GM23338 (cell line): ENCODE measurements at regions not wholly inside any gene's neighbourhood (a gene's known extent, or its start where the extent isn't known, plus 50 kb on each side); places are given as distances from the start of the nearest gene placed in this dataset.

Experiments
- ATAC-seq: fragments of 200-7000 bp; cut with Tn5 transposase; 3 replicates; pipeline ENCODE4 v1.9.1; 2020
- DNase-seq: peaks from one replicate; pipeline ENCODE4 v3.0.0-alpha.2; 2015; ENCODE audit warnings: low spot score
- H2AFZ ChIP-seq: fragments of 200-600 bp; sonication (generic); 2 replicates; pipeline ENCODE4 v1.8.0; 2016; ENCODE audit warnings: antibody characterized with exemption, mild to moderate bottlenecking, moderate library complexity
- H3F3A ChIP-seq: fragments of 200-600 bp; sonication (generic); replicated peaks from 2 replicates; pipeline ENCODE4 v1.8.0; 2017; ENCODE audit warnings: antibody characterized with exemption, mixed run types, low read depth
- H3K27ac ChIP-seq: fragments of 200-600 bp; sonication (generic); 2 replicates; pipeline ENCODE4 v1.6.1; 2016; ENCODE audit warnings: low read depth
- H3K27me3 ChIP-seq: fragments of 200-600 bp; sonication (generic); 2 replicates; pipeline ENCODE4 v1.8.0; 2016; ENCODE audit warnings: mild to moderate bottlenecking, mixed run types, moderate library complexity; ENCODE audit not compliant: insufficient read depth
- H3K36me3 ChIP-seq: fragments of 200-600 bp; sonication (generic); 2 replicates; pipeline ENCODE4 v1.8.0; 2016; ENCODE audit warnings: mild to moderate bottlenecking; ENCODE audit not compliant: insufficient read depth
- H3K4me1 ChIP-seq: fragments of 200-600 bp; sonication (generic); 2 replicates; pipeline ENCODE4 v1.8.0; 2016; ENCODE audit warnings: mild to moderate bottlenecking, moderate library complexity; ENCODE audit not compliant: insufficient read depth
- H3K4me2 ChIP-seq: fragments of 200-600 bp; sonication (generic); 2 replicates; pipeline ENCODE4 v1.7.1; 2017; ENCODE audit warnings: mixed run types
- H3K4me3 ChIP-seq: fragments of 200-600 bp; sonication (generic); 2 replicates; pipeline ENCODE4 v1.6.1; 2016; ENCODE audit warnings: mixed run types
- H3K79me2 ChIP-seq: fragments of 200-600 bp; sonication (generic); replicated peaks from 2 replicates; pipeline ENCODE4 v1.8.0; 2017; ENCODE audit warnings: mild to moderate bottlenecking; ENCODE audit not compliant: insufficient read depth
- H3K9me2 ChIP-seq: fragments of 200-600 bp; sonication (generic); 2 replicates; pipeline ENCODE4 v1.8.0; 2017; ENCODE audit not compliant: insufficient read depth
- H4K20me1 ChIP-seq: fragments of 200-600 bp; sonication (generic); replicated peaks from 2 replicates; pipeline ENCODE4 v1.8.0; 2017; ENCODE audit warnings: mild to moderate bottlenecking; ENCODE audit not compliant: insufficient read depth
- H3K27ac Mint-ChIP-seq: 2 replicates; pipeline ENCODE4 v1.8.0; 2020; ENCODE audit warnings: inconsistent platforms, mild to moderate bottlenecking, moderate library complexity, mixed read lengths
- H3K27me3 Mint-ChIP-seq: 3 replicates; pipeline ENCODE4 v1.8.0; 2022; ENCODE audit warnings: low read depth, mild to moderate bottlenecking, moderate library complexity, mixed read lengths, inconsistent platforms; ENCODE audit not compliant: insufficient read depth, poor library complexity
- H3K36me3 Mint-ChIP-seq: 3 replicates; pipeline ENCODE4 v1.8.0; 2021; ENCODE audit warnings: low read depth, mild to moderate bottlenecking, inconsistent platforms, moderate library complexity, mixed read lengths
- H3K4me1 Mint-ChIP-seq: 3 replicates; pipeline ENCODE4 v1.8.0; 2020; ENCODE audit warnings: mild to moderate bottlenecking, inconsistent platforms, mixed read lengths
- H3K4me3 Mint-ChIP-seq: 3 replicates; pipeline ENCODE4 v1.8.0; 2021; ENCODE audit warnings: moderate library complexity, mild to moderate bottlenecking, inconsistent platforms, mixed read lengths
- H3K9me3 Mint-ChIP-seq: 3 replicates; pipeline ENCODE4 v1.8.0; 2020; ENCODE audit warnings: moderate library complexity, mild to moderate bottlenecking, inconsistent platforms, mixed read lengths
- CREB1 ChIP-seq: fragments of 250-450 bp; sonication (Bioruptor Pico); IDR thresholded peaks from 2 replicates; pipeline ENCODE4 v1.5.0; 2020; ENCODE audit warnings: low read depth, mild to moderate bottlenecking, moderate library complexity
- EZH2 ChIP-seq: fragments of 200-600 bp; sonication (generic); IDR thresholded peaks from one replicate; pipeline ENCODE4 v1.8.0; 2017; ENCODE audit warnings: antibody characterized with exemption, mild to moderate bottlenecking, low read depth; ENCODE audit not compliant: unreplicated experiment
- EZH2phosphoT487 ChIP-seq: fragments of 200-600 bp; sonication (generic); IDR thresholded peaks from one replicate; pipeline ENCODE4 v1.8.1; 2018; ENCODE audit warnings: antibody characterized with exemption; ENCODE audit not compliant: unreplicated experiment
- JUNB ChIP-seq: IDR thresholded peaks from one replicate; pipeline ENCODE4 v1.6.1; 2016; ENCODE audit warnings: antibody characterized with exemption; ENCODE audit not compliant: unreplicated experiment
- NANOG ChIP-seq: IDR thresholded peaks from 2 replicates; pipeline ENCODE4 v1.6.1; 2016; ENCODE audit warnings: antibody characterized with exemption, borderline replicate concordance
- POLR2AphosphoS5 ChIP-seq: IDR thresholded peaks from 2 replicates; pipeline ENCODE4 v1.6.1; 2016; ENCODE audit warnings: antibody characterized with exemption, low read depth
- STAT1 ChIP-seq: IDR thresholded peaks from one replicate; pipeline ENCODE4 v1.6.1; 2016; ENCODE audit warnings: antibody characterized with exemption; ENCODE audit not compliant: unreplicated experiment
- ZNF114 ChIP-seq: fragments of 250-450 bp; sonication (Bioruptor Pico); IDR thresholded peaks from 2 replicates; pipeline ENCODE4 v1.5.0; 2020; ENCODE audit warnings: mild to moderate bottlenecking, moderate library complexity
- ZNF331 ChIP-seq: fragments of 250-450 bp; sonication (Bioruptor Pico); IDR thresholded peaks from 2 replicates; pipeline ENCODE4 v1.5.0; 2020; ENCODE audit warnings: low read depth, mild to moderate bottlenecking, moderate library complexity
- TF ChIP-seq, protein P1 (sequence below): IDR thresholded peaks from 2 replicates; pipeline ENCODE4 v1.6.1; 2016; ENCODE audit warnings: antibody characterized with exemption
- TF ChIP-seq, protein P2 (sequence below), 2 experiments: fragments of 200-600 bp in 1 of 2; sonication (generic) in 1 of 2; conservative IDR thresholded peaks; 2 replicates each; pipeline versions ENCODE4 v1.5.1 to v1.6.1; 2016 to 2017; ENCODE audit warnings: antibody characterized with exemption in 2 of 2, low read depth in 2 of 2, mild to moderate bottlenecking in 2 of 2, moderate library complexity in 1 of 2
- TF ChIP-seq, protein P3 (sequence below): fragments of 250-450 bp; sonication (Bioruptor Pico); IDR thresholded peaks from 2 replicates; pipeline ENCODE4 v1.5.0; 2020; ENCODE audit warnings: mild to moderate bottlenecking, moderate library complexity
- TF ChIP-seq, protein P4 (sequence below): IDR thresholded peaks from one replicate; pipeline ENCODE4 v1.6.1; 2018; ENCODE audit warnings: antibody characterized with exemption; ENCODE audit not compliant: unreplicated experiment

DNA sequence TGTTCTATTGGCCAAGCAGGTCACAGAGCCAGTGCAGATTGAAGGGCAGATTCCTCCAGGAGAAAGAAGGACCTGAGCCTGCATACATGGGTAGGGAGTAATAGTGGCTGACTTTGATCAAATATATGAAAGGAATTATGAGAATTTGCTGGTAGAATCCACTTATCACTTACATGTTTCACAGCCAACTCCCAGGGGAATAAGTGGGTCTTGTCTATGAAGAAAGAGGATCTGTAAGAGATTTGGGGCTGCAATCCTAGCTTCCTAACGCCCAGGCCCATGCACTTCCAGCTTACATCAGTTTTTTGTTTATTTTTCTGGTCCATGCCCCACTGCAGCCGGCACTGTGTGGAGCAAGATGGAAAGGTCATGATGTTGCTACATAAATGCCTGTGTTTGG is 107.9 kb upstream of the SYNDIG1 start:
- Mint-ChIP-seq H3K27me3 (peaks cover 6% of the 10 kb centered on the region), H3K4me1 (peaks cover 14% of the 10 kb centered on the region; the same call in 2 of the 3 replicates), H3K36me3 (no peaks in the 10 kb centered on the region), H3K9me3 (peaks cover 8% of the 10 kb centered on the region), H3K4me3 (no peak overlapping the region), H3K27ac (no peak overlapping the region)
- H3K79me2 ChIP-seq: no peaks in the 10 kb centered on the region
- TF ChIP-seq, protein P1, sequence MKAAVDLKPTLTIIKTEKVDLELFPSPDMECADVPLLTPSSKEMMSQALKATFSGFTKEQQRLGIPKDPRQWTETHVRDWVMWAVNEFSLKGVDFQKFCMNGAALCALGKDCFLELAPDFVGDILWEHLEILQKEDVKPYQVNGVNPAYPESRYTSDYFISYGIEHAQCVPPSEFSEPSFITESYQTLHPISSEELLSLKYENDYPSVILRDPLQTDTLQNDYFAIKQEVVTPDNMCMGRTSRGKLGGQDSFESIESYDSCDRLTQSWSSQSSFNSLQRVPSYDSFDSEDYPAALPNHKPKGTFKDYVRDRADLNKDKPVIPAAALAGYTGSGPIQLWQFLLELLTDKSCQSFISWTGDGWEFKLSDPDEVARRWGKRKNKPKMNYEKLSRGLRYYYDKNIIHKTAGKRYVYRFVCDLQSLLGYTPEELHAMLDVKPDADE: no peak
- no peak for TF ChIP-seq EZH2
- no peak for TF ChIP-seq CREB1 (CRISPR knock-in tag)
- TF ChIP-seq EZH2phosphoT487: no peak
- TF ChIP-seq NANOG: no peak
- TF ChIP-seq, protein P2, sequence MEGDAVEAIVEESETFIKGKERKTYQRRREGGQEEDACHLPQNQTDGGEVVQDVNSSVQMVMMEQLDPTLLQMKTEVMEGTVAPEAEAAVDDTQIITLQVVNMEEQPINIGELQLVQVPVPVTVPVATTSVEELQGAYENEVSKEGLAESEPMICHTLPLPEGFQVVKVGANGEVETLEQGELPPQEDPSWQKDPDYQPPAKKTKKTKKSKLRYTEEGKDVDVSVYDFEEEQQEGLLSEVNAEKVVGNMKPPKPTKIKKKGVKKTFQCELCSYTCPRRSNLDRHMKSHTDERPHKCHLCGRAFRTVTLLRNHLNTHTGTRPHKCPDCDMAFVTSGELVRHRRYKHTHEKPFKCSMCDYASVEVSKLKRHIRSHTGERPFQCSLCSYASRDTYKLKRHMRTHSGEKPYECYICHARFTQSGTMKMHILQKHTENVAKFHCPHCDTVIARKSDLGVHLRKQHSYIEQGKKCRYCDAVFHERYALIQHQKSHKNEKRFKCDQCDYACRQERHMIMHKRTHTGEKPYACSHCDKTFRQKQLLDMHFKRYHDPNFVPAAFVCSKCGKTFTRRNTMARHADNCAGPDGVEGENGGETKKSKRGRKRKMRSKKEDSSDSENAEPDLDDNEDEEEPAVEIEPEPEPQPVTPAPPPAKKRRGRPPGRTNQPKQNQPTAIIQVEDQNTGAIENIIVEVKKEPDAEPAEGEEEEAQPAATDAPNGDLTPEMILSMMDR (conservative IDR thresholded peaks at IDR 0.05; ENCODE audit: low read depth in 2 of 2): no peak
- TF ChIP-seq POLR2AphosphoS5: no peak
- no peak for TF ChIP-seq ZNF331
- no peak for TF ChIP-seq JUNB
- TF ChIP-seq STAT1: no peak
- no peak for TF ChIP-seq ZNF114 (CRISPR knock-in tag)
- TF ChIP-seq, protein P3, sequence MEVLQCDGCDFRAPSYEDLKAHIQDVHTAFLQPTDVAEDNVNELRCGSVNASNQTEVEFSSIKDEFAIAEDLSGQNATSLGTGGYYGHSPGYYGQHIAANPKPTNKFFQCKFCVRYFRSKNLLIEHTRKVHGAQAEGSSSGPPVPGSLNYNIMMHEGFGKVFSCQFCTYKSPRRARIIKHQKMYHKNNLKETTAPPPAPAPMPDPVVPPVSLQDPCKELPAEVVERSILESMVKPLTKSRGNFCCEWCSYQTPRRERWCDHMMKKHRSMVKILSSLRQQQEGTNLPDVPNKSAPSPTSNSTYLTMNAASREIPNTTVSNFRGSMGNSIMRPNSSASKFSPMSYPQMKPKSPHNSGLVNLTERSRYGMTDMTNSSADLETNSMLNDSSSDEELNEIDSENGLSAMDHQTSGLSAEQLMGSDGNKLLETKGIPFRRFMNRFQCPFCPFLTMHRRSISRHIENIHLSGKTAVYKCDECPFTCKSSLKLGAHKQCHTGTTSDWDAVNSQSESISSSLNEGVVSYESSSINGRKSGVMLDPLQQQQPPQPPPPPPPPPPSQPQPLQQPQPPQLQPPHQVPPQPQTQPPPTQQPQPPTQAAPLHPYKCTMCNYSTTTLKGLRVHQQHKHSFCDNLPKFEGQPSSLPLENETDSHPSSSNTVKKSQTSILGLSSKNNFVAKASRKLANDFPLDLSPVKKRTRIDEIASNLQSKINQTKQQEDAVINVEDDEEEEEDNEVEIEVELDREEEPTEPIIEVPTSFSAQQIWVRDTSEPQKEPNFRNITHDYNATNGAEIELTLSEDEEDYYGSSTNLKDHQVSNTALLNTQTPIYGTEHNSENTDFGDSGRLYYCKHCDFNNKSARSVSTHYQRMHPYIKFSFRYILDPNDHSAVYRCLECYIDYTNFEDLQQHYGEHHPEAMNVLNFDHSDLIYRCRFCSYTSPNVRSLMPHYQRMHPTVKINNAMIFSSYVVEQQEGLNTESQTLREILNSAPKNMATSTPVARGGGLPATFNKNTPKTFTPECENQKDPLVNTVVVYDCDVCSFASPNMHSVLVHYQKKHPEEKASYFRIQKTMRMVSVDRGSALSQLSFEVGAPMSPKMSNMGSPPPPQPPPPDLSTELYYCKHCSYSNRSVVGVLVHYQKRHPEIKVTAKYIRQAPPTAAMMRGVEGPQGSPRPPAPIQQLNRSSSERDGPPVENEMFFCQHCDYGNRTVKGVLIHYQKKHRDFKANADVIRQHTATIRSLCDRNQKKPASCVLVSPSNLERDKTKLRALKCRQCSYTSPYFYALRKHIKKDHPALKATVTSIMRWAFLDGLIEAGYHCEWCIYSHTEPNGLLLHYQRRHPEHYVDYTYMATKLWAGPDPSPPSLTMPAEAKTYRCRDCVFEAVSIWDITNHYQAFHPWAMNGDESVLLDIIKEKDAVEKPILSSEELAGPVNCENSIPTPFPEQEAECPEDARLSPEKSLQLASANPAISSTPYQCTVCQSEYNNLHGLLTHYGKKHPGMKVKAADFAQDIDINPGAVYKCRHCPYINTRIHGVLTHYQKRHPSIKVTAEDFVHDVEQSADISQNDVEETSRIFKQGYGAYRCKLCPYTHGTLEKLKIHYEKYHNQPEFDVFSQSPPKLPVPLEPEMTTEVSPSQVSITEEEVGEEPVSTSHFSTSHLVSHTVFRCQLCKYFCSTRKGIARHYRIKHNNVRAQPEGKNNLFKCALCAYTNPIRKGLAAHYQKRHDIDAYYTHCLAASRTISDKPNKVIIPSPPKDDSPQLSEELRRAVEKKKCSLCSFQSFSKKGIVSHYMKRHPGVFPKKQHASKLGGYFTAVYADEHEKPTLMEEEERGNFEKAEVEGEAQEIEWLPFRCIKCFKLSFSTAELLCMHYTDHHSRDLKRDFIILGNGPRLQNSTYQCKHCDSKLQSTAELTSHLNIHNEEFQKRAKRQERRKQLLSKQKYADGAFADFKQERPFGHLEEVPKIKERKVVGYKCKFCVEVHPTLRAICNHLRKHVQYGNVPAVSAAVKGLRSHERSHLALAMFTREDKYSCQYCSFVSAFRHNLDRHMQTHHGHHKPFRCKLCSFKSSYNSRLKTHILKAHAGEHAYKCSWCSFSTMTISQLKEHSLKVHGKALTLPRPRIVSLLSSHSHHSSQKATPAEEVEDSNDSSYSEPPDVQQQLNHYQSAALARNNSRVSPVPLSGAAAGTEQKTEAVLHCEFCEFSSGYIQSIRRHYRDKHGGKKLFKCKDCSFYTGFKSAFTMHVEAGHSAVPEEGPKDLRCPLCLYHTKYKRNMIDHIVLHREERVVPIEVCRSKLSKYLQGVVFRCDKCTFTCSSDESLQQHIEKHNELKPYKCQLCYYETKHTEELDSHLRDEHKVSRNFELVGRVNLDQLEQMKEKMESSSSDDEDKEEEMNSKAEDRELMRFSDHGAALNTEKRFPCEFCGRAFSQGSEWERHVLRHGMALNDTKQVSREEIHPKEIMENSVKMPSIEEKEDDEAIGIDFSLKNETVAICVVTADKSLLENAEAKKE (CRISPR knock-in tag): no peak
- TF ChIP-seq, protein P4, sequence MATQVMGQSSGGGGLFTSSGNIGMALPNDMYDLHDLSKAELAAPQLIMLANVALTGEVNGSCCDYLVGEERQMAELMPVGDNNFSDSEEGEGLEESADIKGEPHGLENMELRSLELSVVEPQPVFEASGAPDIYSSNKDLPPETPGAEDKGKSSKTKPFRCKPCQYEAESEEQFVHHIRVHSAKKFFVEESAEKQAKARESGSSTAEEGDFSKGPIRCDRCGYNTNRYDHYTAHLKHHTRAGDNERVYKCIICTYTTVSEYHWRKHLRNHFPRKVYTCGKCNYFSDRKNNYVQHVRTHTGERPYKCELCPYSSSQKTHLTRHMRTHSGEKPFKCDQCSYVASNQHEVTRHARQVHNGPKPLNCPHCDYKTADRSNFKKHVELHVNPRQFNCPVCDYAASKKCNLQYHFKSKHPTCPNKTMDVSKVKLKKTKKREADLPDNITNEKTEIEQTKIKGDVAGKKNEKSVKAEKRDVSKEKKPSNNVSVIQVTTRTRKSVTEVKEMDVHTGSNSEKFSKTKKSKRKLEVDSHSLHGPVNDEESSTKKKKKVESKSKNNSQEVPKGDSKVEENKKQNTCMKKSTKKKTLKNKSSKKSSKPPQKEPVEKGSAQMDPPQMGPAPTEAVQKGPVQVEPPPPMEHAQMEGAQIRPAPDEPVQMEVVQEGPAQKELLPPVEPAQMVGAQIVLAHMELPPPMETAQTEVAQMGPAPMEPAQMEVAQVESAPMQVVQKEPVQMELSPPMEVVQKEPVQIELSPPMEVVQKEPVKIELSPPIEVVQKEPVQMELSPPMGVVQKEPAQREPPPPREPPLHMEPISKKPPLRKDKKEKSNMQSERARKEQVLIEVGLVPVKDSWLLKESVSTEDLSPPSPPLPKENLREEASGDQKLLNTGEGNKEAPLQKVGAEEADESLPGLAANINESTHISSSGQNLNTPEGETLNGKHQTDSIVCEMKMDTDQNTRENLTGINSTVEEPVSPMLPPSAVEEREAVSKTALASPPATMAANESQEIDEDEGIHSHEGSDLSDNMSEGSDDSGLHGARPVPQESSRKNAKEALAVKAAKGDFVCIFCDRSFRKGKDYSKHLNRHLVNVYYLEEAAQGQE: no peak
- H3K36me3 ChIP-seq: no peaks in the 10 kb centered on the region
- no peak overlapping the region for H3K4me2 ChIP-seq
- DNase-seq: no peak
- ATAC-seq: no peak
- H2AFZ ChIP-seq: no peak overlapping the region
- no peaks in the 10 kb centered on the region for H4K20me1 ChIP-seq
- no peaks in the 10 kb centered on the region for H3K9me2 ChIP-seq
- H3K27me3 ChIP-seq: no peaks in the 10 kb centered on the region
- H3F3A ChIP-seq: no peaks in the 10 kb centered on the region
- 0 out of 2 replicates have a peak, but pooled peaks cover 9% of the 10 kb centered on the region for H3K4me1 ChIP-seq
- no peak overlapping the region for H3K4me3 ChIP-seq
- no peak overlapping the region for H3K27ac ChIP-seq
